Endothelial cell of umbilical vein (primary cell): ENCODE measurements at regions not wholly inside any gene's neighbourhood (a gene's known extent, or its start where the extent isn't known, plus 50 kb on each side); places are given as distances from the start of the nearest gene placed in this dataset.

Source experiments
- BruUV-seq: library from RNA; stranded (reverse); fragments of 400-500 nt; replicated peaks from 2 replicates; lab custom pipeline; 2021; lab: Mats Ljungman, UMichigan
- CTCF ChIA-PET: fragments of 300-600, 350-600 bp; sonication (Branson Sonifier 250); formaldehyde crosslinking; loops from one replicate; lab custom pipeline; 2021; ENCODE audit warnings: antibody characterized with exemption, inconsistent platforms; lab: Charles Lee
- POLR2A ChIA-PET: fragments of 300-600, 350-600 bp; sonication (Branson Sonifier 250); formaldehyde crosslinking; loops from one replicate; lab custom pipeline; 2021; ENCODE audit warnings: antibody characterized with exemption, inconsistent platforms; lab: Charles Lee
- DNase-seq: peaks from one replicate; pipeline ENCODE4 v3.0.0-alpha.2; 2011; ENCODE audit warnings: low read depth, low spot score
- FAIRE-seq: peaks from 2 replicates; lab custom pipeline; 2011; peaks lifted over from hg19 to GRCh38; lab: Jason Lieb, UNC
- H2AFZ ChIP-seq: 2 replicates; pipeline ENCODE4 v1.6.0; 2012; ENCODE audit warnings: low read depth, low read length, control low read depth, inconsistent platforms
- H3K27ac ChIP-seq: 2 replicates; pipeline ENCODE4 v1.5.1; 2011; ENCODE audit warnings: low read depth, mild to moderate bottlenecking, control low read depth, low read length, moderate library complexity; ENCODE audit not compliant: insufficient read depth
- H3K27me3 ChIP-seq, 2 experiments: 2 replicates each; pipeline versions ENCODE4 v1.6.0 to v1.6.1; 2011; ENCODE audit warnings: low read length in 2 of 2, mixed read lengths in 1 of 2; ENCODE audit not compliant: control insufficient read depth in 2 of 2, insufficient read depth in 2 of 2
- H3K36me3 ChIP-seq, 2 experiments: 2 replicates in 1 of 2; 3 replicates in 1 of 2; pipeline ENCODE4 v1.5.1; 2011; ENCODE audit warnings: low read length in 2 of 2, mild to moderate bottlenecking in 1 of 2, moderate library complexity in 1 of 2; ENCODE audit not compliant: control insufficient read depth in 2 of 2, insufficient read depth in 2 of 2; ENCODE audit errors: extremely low read depth in 1 of 2
- H3K4me1 ChIP-seq: 3 replicates; pipeline ENCODE4 v1.5.1; 2011; ENCODE audit warnings: mild to moderate bottlenecking, low read length; ENCODE audit not compliant: control insufficient read depth, insufficient read depth; ENCODE audit errors: extremely low read depth
- H3K4me2 ChIP-seq: 2 replicates; pipeline ENCODE4 v1.6.1; 2011; ENCODE audit warnings: low read length, control low read depth, mixed read lengths; ENCODE audit not compliant: insufficient read depth
- H3K4me3 ChIP-seq, 3 experiments: fragments of 200-600 bp in 1 of 3; sonication (generic), shearing (Covaris generic) in 1 of 3; replicated peaks in 1 of 3; 2 replicates each; pipeline ENCODE4 v1.5.1; 2011 to 2016; ENCODE audit warnings: control low read depth in 3 of 3, low read length in 3 of 3, mild to moderate bottlenecking in 2 of 3, inconsistent platforms in 1 of 3, low read depth in 1 of 3, moderate library complexity in 1 of 3; ENCODE audit not compliant: insufficient read depth in 1 of 3
- H3K79me2 ChIP-seq: 2 replicates; pipeline ENCODE4 v1.6.0; 2012; ENCODE audit warnings: low read length, inconsistent platforms; ENCODE audit not compliant: control insufficient read depth, insufficient read depth
- H3K9ac ChIP-seq: replicated peaks from 2 replicates; pipeline ENCODE3; 2011; ENCODE audit warnings: low read length, control low read depth; ENCODE audit not compliant: insufficient read depth; ENCODE audit errors: extremely low read depth
- H3K9me1 ChIP-seq: replicated peaks from 3 replicates; pipeline ENCODE4 v1.6.0; 2011; ENCODE audit warnings: mild to moderate bottlenecking, low read length; ENCODE audit not compliant: control insufficient read depth, insufficient read depth; ENCODE audit errors: extremely low read depth
- H3K9me3 ChIP-seq: replicated peaks from 2 replicates; pipeline ENCODE4 v1.5.1; 2012; ENCODE audit warnings: low read length, inconsistent platforms; ENCODE audit not compliant: control insufficient read depth, insufficient read depth
- H4K20me1 ChIP-seq: replicated peaks from 2 replicates; pipeline ENCODE3; 2011; ENCODE audit warnings: mild to moderate bottlenecking, low read length; ENCODE audit not compliant: control insufficient read depth, insufficient read depth; ENCODE audit errors: extremely low read depth
- CTCF ChIP-seq, 2 donors: IDR thresholded peaks; 1 replicate in 1 of 2; 2 replicates in 1 of 2; pipeline ENCODE4 v1.5.1; 2011; ENCODE audit warnings: low read length in 2 of 2, mild to moderate bottlenecking in 2 of 2, moderate library complexity in 2 of 2, control low read depth in 1 of 2, inconsistent platforms in 1 of 2, low read depth in 1 of 2; ENCODE audit not compliant: insufficient read depth in 1 of 2; ENCODE audit errors: extremely low read depth in 1 of 2
- EZH2 ChIP-seq: IDR thresholded peaks from 2 replicates; pipeline ENCODE4 v1.6.1; 2012; ENCODE audit warnings: borderline replicate concordance, low read depth, mild to moderate bottlenecking, moderate library complexity, low read length, inconsistent platforms; ENCODE audit not compliant: severe bottlenecking
- FOS ChIP-seq: IDR thresholded peaks from 2 replicates; pipeline ENCODE4 v1.6.1; 2011; ENCODE audit warnings: mild to moderate bottlenecking, low read length, moderate library complexity, borderline replicate concordance; ENCODE audit not compliant: insufficient read depth
- GATA2 ChIP-seq: IDR thresholded peaks from 2 replicates; pipeline ENCODE4 v1.7.0; 2011; ENCODE audit warnings: low read depth, mild to moderate bottlenecking, moderate library complexity, mixed read lengths, low read length; ENCODE audit not compliant: insufficient read length, insufficient read depth
- JUN ChIP-seq: IDR thresholded peaks from 2 replicates; pipeline ENCODE4 v1.6.1; 2011; ENCODE audit warnings: borderline replicate concordance, low read depth; ENCODE audit not compliant: insufficient read length, insufficient read depth
- MAX ChIP-seq: IDR thresholded peaks from 2 replicates; pipeline ENCODE4 v1.6.1; 2011; ENCODE audit not compliant: insufficient read depth, insufficient read length
- MYC ChIP-seq: IDR thresholded peaks from one replicate; pipeline ENCODE4 v1.6.1; 2011; ENCODE audit warnings: mild to moderate bottlenecking, low read depth, low read length
- POLR2A ChIP-seq: IDR thresholded peaks from 2 replicates; pipeline ENCODE4 v1.6.1; 2012; ENCODE audit warnings: low read depth, mild to moderate bottlenecking, control low read depth, low read length
- POLR2AphosphoS5 ChIP-seq: IDR thresholded peaks from 2 replicates; pipeline ENCODE4 v1.6.1; 2012; ENCODE audit warnings: low read depth, mild to moderate bottlenecking, control low read depth, low read length, moderate library complexity; ENCODE audit not compliant: insufficient read depth
- dilution Hi-C: fragments of 300-500 bp; cut with MboI; formaldehyde crosslinking; loops from one replicate; pipeline ENCODE4 v1.15.0; 2019; ENCODE audit warnings: low sequenced_read_pairs; ENCODE audit not compliant: extremely low pct_ligation_motif_present
- intact Hi-C: fragments of 100-400 bp; cut with micrococcal nuclease; formaldehyde crosslinking; loops from one replicate; pipeline ENCODE4 v1.10.0; 2022

GRCh38 chr16:62678796-62679195 is 642.6 kb upstream of the CDH8 start:
- Histone ChIP-seq H3K9me3 (peaks cover 3% of the 10 kb centered on the region), H3K27ac (no peak overlapping the region), H2AFZ (no peak overlapping the region), H4K20me1 (no peaks in the 10 kb centered on the region), H3K4me1 (no peaks in the 10 kb centered on the region), H3K27me3 (no peaks in the 10 kb centered on the region), H3K36me3 (no peaks in the 10 kb centered on the region), H3K79me2 (no peaks in the 10 kb centered on the region), H3K4me3 (no peak overlapping the region), H3K9ac (no peak overlapping the region), H3K9me1 (no peaks in the 10 kb centered on the region), H3K4me2 (no peak overlapping the region)
- dilution Hi-C loops (no loop called here), intact Hi-C loops (no loop called here)
- POLR2A ChIA-PET: no interaction called here
- FAIRE-seq (no peak), DNase-seq (no peak)
- CTCF ChIA-PET: no interaction called here
- BruUV-seq: no TSS peak
- TF ChIP-seq MAX (no peak), FOS (no peak), GATA2 (no peak), POLR2AphosphoS5 (no peak), JUN (no peak), POLR2A (no peak), CTCF (IDR thresholded peaks at IDR 0.05; ENCODE audit: extremely low read depth in 1 of 2, insufficient read depth in 1 of 2, low read depth in 1 of 2, low read length in 2 of 2) (no peak), EZH2 (no peak), MYC (no peak)
